Caco-2 (cell line): ENCODE measurements at regions not wholly inside any gene's neighbourhood (a gene's known extent, or its start where the extent isn't known, plus 50 kb on each side); places are given as distances from the start of the nearest gene placed in this dataset.
"Not testable (repeated sequence)": the region's sequence is repeated elsewhere in the genome, so short reads cannot be mapped to it uniquely, and the experiment has no call there.

ENCODE experiments used
- BruUV-seq: library from RNA; stranded (reverse); fragments of 400-500 nt; replicated peaks from 2 replicates; lab custom pipeline; 2021; lab: Mats Ljungman, UMichigan
- CTCF ChIA-PET: fragments of 300-600 bp; sonication (Branson Sonifier 250); formaldehyde crosslinking; loops from one replicate; lab custom pipeline; 2022; ENCODE audit warnings: antibody characterized with exemption; lab: Charles Lee
- POLR2A ChIA-PET: fragments of 300-600 bp; sonication (Branson Sonifier 250); formaldehyde crosslinking; loops from one replicate; lab custom pipeline; 2022; ENCODE audit warnings: antibody characterized with exemption; lab: Charles Lee
- DNase-seq, 2 experiments: peaks; one replicate each; pipeline versions ENCODE4 v3.0.0 to v3.0.0-alpha.2; 2020 to 2022
- H3K27me3 ChIP-seq: replicated peaks from 2 replicates; pipeline ENCODE4 v1.6.0; 2011; ENCODE audit warnings: low read length; ENCODE audit not compliant: control insufficient read depth, insufficient read depth
- H3K36me3 ChIP-seq: 2 replicates; pipeline ENCODE4 v1.5.1; 2011; ENCODE audit warnings: low read length; ENCODE audit not compliant: control insufficient read depth, insufficient read depth
- H3K4me1 ChIP-seq: fragments of 250-450 bp; sonication (Bioruptor Pico); 2 replicates; pipeline ENCODE4 v1.5.1; 2020; ENCODE audit warnings: mild to moderate bottlenecking
- H3K4me3 ChIP-seq: 2 replicates; pipeline ENCODE4 v1.5.1; 2011; ENCODE audit warnings: low read depth, mild to moderate bottlenecking, control low read depth, low read length
- H3K9me3 ChIP-seq: fragments of 250-450 bp; sonication (Bioruptor Pico); 2 replicates; pipeline ENCODE4 v1.5.1; 2020; ENCODE audit warnings: mild to moderate bottlenecking, moderate library complexity
- H3K27ac Mint-ChIP-seq: one replicate; pipeline ENCODE4 v1.8.0; 2022; ENCODE audit warnings: mixed read lengths; ENCODE audit not compliant: unreplicated experiment
- H3K27me3 Mint-ChIP-seq: one replicate; pipeline ENCODE4 v1.8.0; 2022; ENCODE audit warnings: mixed read lengths; ENCODE audit not compliant: insufficient read depth, unreplicated experiment
- H3K36me3 Mint-ChIP-seq: one replicate; pipeline ENCODE4 v1.8.0; 2022; ENCODE audit warnings: mild to moderate bottlenecking, mixed read lengths; ENCODE audit not compliant: insufficient read depth, unreplicated experiment
- H3K4me1 Mint-ChIP-seq: one replicate; pipeline ENCODE4 v1.8.0; 2022; ENCODE audit warnings: low read depth, mixed read lengths; ENCODE audit not compliant: unreplicated experiment
- H3K4me3 Mint-ChIP-seq: one replicate; pipeline ENCODE4 v1.8.0; 2022; ENCODE audit warnings: mild to moderate bottlenecking, moderate library complexity, mixed read lengths; ENCODE audit not compliant: unreplicated experiment
- H3K9me3 Mint-ChIP-seq: one replicate; pipeline ENCODE4 v1.8.0; 2022; ENCODE audit warnings: mixed read lengths; ENCODE audit not compliant: unreplicated experiment
- intact Hi-C: fragments of 100-400 bp; cut with micrococcal nuclease; formaldehyde crosslinking; loops from one replicate; pipeline ENCODE4 v1.10.0; 2022; ENCODE audit not compliant: unreplicated experiment
- TF ChIP-seq, protein P1 (sequence below), 2 experiments: fragments of 200-600 bp in 1 of 2; IDR thresholded peaks; 1 replicate in 1 of 2; 2 replicates in 1 of 2; pipeline versions ENCODE4 v1.5.1 to v1.8.0; 2011 to 2022; ENCODE audit warnings: antibody characterized with exemption in 1 of 2, control low read depth in 1 of 2, inconsistent platforms in 1 of 2, low read depth in 1 of 2, low read length in 1 of 2, mild to moderate bottlenecking in 1 of 2, moderate library complexity in 1 of 2; ENCODE audit not compliant: insufficient read depth in 1 of 2, severe bottlenecking in 1 of 2, unreplicated experiment in 1 of 2

DNA sequence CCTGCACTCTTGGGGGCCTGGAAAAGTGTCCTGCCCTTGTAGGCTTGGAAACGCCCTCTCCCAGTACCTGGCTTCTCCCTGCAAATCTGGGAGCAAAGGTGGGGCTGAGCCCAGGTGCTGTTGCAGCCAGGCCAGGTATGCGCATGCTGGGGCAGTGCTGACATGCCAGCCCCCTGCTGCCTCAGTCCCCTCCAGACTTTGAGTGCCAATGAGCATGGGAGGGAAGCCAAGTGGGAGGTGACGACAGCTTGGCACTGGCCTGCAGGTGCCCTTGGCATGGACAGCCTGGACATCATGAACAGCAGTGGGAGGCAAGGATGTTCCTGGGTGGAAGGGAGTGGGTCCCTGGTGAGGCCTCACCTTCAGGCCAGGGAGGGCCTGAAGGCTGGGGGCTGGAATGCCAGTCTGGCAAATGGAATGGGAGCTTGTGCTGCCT lies 1494.4 kb upstream of the NUDT12 start:
- Mint-ChIP-seq H3K27ac (no peak overlapping the region), H3K4me3 (no peak overlapping the region), H3K36me3 (no peaks in the 10 kb centered on the region), H3K27me3 (no peaks in the 10 kb centered on the region), H3K4me1 (peaks cover 5% of the 10 kb centered on the region), H3K9me3 (peaks cover 25% of the 10 kb centered on the region)
- intact Hi-C loops, result no loop called here
- ChIA-PET POLR2A (no interaction called here), CTCF (no interaction called here)
- Histone ChIP-seq H3K36me3 (no peaks in the 10 kb centered on the region), H3K4me3 (no peak overlapping the region), H3K27me3 (no peaks in the 10 kb centered on the region), H3K4me1 (0 out of 2 replicates have a peak, but pooled peaks cover 3% of the 10 kb centered on the region), H3K9me3 (peaks cover 16% of the 10 kb centered on the region)
- TF ChIP-seq, protein P1, sequence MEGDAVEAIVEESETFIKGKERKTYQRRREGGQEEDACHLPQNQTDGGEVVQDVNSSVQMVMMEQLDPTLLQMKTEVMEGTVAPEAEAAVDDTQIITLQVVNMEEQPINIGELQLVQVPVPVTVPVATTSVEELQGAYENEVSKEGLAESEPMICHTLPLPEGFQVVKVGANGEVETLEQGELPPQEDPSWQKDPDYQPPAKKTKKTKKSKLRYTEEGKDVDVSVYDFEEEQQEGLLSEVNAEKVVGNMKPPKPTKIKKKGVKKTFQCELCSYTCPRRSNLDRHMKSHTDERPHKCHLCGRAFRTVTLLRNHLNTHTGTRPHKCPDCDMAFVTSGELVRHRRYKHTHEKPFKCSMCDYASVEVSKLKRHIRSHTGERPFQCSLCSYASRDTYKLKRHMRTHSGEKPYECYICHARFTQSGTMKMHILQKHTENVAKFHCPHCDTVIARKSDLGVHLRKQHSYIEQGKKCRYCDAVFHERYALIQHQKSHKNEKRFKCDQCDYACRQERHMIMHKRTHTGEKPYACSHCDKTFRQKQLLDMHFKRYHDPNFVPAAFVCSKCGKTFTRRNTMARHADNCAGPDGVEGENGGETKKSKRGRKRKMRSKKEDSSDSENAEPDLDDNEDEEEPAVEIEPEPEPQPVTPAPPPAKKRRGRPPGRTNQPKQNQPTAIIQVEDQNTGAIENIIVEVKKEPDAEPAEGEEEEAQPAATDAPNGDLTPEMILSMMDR (IDR thresholded peaks at IDR 0.05; ENCODE audit: insufficient read depth in 1 of 2, low read depth in 1 of 2, low read length in 1 of 2, severe bottlenecking in 1 of 2, unreplicated experiment in 1 of 2), result no peak
- no peak for DNase-seq
- BruUV-seq, result no TSS peak

DNA sequence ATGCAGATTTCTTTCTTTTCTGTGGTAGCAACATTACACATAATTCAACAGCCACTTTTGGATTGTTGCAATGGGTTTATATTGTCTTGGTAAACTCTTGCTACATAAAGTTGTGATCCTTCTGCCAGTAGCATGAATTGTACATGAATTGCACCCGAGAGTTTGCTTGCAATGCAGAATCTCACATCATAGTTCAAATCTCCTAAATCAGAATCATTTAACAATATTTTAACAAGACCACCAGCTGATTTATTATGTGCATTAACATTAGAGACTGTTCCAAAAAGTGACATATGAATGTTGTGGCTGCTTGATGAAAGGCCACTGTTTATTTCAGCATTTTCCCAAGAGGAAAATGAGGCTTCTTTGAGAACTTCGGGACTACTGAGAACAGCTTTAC lies 1491.8 kb upstream of the NUDT12 start:
- Mint-ChIP-seq H3K27me3 (no peaks in the 10 kb centered on the region), H3K9me3 (peaks cover 25% of the 10 kb centered on the region), H3K4me3 (no peak overlapping the region), H3K4me1 (no peaks in the 10 kb centered on the region), H3K27ac (no peak overlapping the region), H3K36me3 (no peaks in the 10 kb centered on the region)
- intact Hi-C loops, result no loop called here
- POLR2A ChIA-PET, result no interaction called here
- TF ChIP-seq, protein P1 (IDR thresholded peaks at IDR 0.05; ENCODE audit: insufficient read depth in 1 of 2, low read depth in 1 of 2, low read length in 1 of 2, severe bottlenecking in 1 of 2, unreplicated experiment in 1 of 2), result no peak
- no peak overlapping the region for H3K4me3 ChIP-seq
- no peaks in the 10 kb centered on the region for H3K27me3 ChIP-seq
- no peak for DNase-seq
- BruUV-seq, result no TSS peak
- no peaks in the 10 kb centered on the region for H3K36me3 ChIP-seq
- no peaks in the 10 kb centered on the region for H3K4me1 ChIP-seq
- H3K9me3 ChIP-seq, result peaks cover 16% of the 10 kb centered on the region
- CTCF ChIA-PET, result no interaction called here

DNA sequence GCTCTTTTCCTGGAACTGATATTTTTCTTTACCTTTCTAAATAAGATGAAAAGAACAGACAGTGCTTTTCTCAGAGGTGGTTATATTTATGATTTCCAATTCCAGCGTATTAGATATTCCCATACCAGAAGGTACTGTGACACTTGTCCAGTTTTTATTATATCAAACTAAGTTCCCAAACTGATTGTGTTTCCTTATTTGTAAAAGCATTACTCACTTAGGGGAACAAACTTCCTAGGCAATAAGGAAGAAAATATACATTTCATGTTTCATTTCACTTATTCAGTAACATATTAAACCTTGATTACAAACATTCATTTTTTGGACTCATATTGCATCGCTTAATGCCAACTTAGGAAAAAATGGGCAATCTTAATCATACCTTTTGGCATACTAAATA lies 1480.0 kb upstream of the NUDT12 start:
- ChIA-PET POLR2A (no interaction called here), CTCF (no interaction called here)
- no peak for DNase-seq
- Histone ChIP-seq H3K4me3 (no peak overlapping the region), H3K4me1 (no peaks in the 10 kb centered on the region), H3K36me3 (no peaks in the 10 kb centered on the region), H3K9me3 (no peaks in the 10 kb centered on the region), H3K27me3 (no peaks in the 10 kb centered on the region)
- no peak overlapping the region for H3K27ac Mint-ChIP-seq
- no peaks in the 10 kb centered on the region for H3K27me3 Mint-ChIP-seq
- H3K9me3 Mint-ChIP-seq, result peaks cover 5% of the 10 kb centered on the region
- intact Hi-C loops, result no loop called here
- TF ChIP-seq, protein P1 (IDR thresholded peaks at IDR 0.05; ENCODE audit: insufficient read depth in 1 of 2, low read depth in 1 of 2, low read length in 1 of 2, severe bottlenecking in 1 of 2, unreplicated experiment in 1 of 2), result no peak
- no peaks in the 10 kb centered on the region for H3K36me3 Mint-ChIP-seq
- BruUV-seq, result no TSS peak
- no peak overlapping the region for H3K4me3 Mint-ChIP-seq
- no peaks in the 10 kb centered on the region for H3K4me1 Mint-ChIP-seq

DNA sequence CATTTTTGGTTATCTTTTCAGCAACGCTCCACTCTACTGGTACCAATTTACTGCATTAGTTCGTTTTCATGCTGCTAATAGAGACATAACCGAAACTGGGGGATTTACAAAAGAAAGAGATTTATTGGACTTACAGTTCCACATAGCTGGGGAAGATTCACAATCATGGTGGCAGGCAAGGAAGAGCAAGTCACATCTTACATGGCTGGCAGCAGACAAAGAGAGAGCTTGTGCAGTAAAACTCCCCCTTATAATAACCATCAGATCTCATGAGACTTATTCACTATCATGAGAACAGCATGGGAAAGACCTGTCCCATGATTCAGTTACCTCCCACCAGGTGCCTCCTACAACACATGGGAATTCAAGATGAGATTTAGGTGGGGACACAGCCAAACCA lies 1474.2 kb upstream of the NUDT12 start:
- H3K36me3 ChIP-seq, H3K4me3 Mint-ChIP-seq, POLR2A ChIA-PET, CTCF ChIA-PET, H3K27me3 Mint-ChIP-seq, DNase-seq, H3K4me3 ChIP-seq, H3K9me3 ChIP-seq, H3K27me3 ChIP-seq, BruUV-seq, H3K27ac Mint-ChIP-seq, intact Hi-C loops, H3K36me3 Mint-ChIP-seq: not testable (repeated sequence)
- Mint-ChIP-seq H3K9me3 (peaks cover 16% of the 10 kb centered on the region), H3K4me1 (peaks cover 16% of the 10 kb centered on the region)
- peaks cover 18% of the 10 kb centered on the region for H3K4me1 ChIP-seq
